ENCODE measurements at regions not wholly inside any gene's neighbourhood (a gene's known extent, or its start where the extent isn't known, plus 50 kb on each side); places are given as distances from the start of the nearest gene placed in this dataset.

GRCh38 chr3:63032881-63033280 lies 157.7 kb upstream of the CADPS start:
- Histone ChIP-seq H3K56ac (ENCODE audit: low read length) (no peak overlapping the region), H3K27me3 (ENCODE audit: insufficient read depth, low read length, poor library complexity) (no peaks in the 10 kb centered on the region), H2BK120ac (ENCODE audit: low read depth, low read length) (no peak overlapping the region), H3K4me1 (ENCODE audit: control insufficient read depth, low read depth, low read length) (peaks cover 2% of the 10 kb centered on the region), H3K79me2 (ENCODE audit: control insufficient read depth, insufficient read depth, low read length) (no peaks in the 10 kb centered on the region), H3K27ac (ENCODE audit: low read depth, low read length) (no peak overlapping the region), H3K36me3 (ENCODE audit: control insufficient read depth, insufficient read depth, low read length) (no peaks in the 10 kb centered on the region), H3K4ac (ENCODE audit: low read depth, low read length) (no peak overlapping the region), H3K23ac (ENCODE audit: low read length) (no peak overlapping the region), H3K4me3 (ENCODE audit: low read length) (no peak overlapping the region), H3K18ac (ENCODE audit: low read length) (no peak overlapping the region), H3K4me2 (ENCODE audit: low read length) (no peak overlapping the region), H3K9ac (ENCODE audit: low read length) (no peak overlapping the region), H2AK5ac (ENCODE audit: low read length) (no peak overlapping the region), H2BK5ac (ENCODE audit: low read length) (no peak overlapping the region), H2BK15ac (replicated peaks; ENCODE audit: low read depth) (no peak overlapping the region), H4K5ac (ENCODE audit: low read length) (no peak overlapping the region), H4K8ac (ENCODE audit: low read depth, low read length) (no peak overlapping the region), H3K79me1 (ENCODE audit: low read length) (no peaks in the 10 kb centered on the region)
- DNase-seq: no peak

DNA sequence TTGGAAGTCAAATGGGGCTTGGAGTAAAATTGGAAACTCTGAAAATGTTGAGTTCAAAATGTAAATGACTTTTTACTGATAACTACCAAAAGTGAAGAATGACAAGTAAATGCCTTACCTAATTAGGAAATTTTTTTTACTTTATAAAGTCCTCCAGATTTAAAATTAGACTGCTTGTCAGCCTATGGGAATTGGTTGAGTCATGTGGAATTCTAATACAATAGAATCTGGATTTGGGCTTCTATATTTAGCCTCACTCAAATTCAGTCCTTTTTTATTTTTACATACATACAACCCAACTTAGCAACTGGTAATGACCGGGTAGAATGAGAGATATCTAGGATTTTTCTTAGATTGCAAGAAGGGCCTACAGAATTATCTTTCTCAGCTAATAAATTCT lies 158.9 kb upstream of the CADPS start:
- Histone ChIP-seq H3K36me3 (ENCODE audit: control insufficient read depth, insufficient read depth, low read length) (no peaks in the 10 kb centered on the region), H4K8ac (ENCODE audit: low read depth, low read length) (no peak overlapping the region), H2AK5ac (ENCODE audit: low read length) (no peak overlapping the region), H3K4me1 (ENCODE audit: control insufficient read depth, low read depth, low read length) (peaks cover 2% of the 10 kb centered on the region), H3K4me2 (ENCODE audit: low read length) (no peak overlapping the region), H3K9ac (ENCODE audit: low read length) (no peak overlapping the region), H3K27me3 (ENCODE audit: insufficient read depth, low read length, poor library complexity) (no peaks in the 10 kb centered on the region), H2BK5ac (ENCODE audit: low read length) (no peak overlapping the region), H3K4me3 (ENCODE audit: low read length) (no peak overlapping the region), H4K5ac (ENCODE audit: low read length) (no peak overlapping the region), H3K79me2 (ENCODE audit: control insufficient read depth, insufficient read depth, low read length) (no peaks in the 10 kb centered on the region), H2BK15ac (replicated peaks; ENCODE audit: low read depth) (no peak overlapping the region), H3K4ac (ENCODE audit: low read depth, low read length) (no peak overlapping the region), H3K18ac (ENCODE audit: low read length) (no peak overlapping the region), H3K23ac (ENCODE audit: low read length) (no peak overlapping the region), H2BK120ac (ENCODE audit: low read depth, low read length) (no peak overlapping the region), H3K27ac (ENCODE audit: low read depth, low read length) (no peak overlapping the region), H3K79me1 (ENCODE audit: low read length) (no peaks in the 10 kb centered on the region), H3K56ac (ENCODE audit: low read length) (no peak overlapping the region)
- no CpG with 5 or more reads among the region's 1 CpG for WGBS (ENCODE audit: extremely low coverage, insufficient coverage, low lambda C conversion rate)
- no peak for DNase-seq

- Histone ChIP-seq H3K4me2 (ENCODE audit: low read length) (no peak overlapping the region), H4K5ac (ENCODE audit: low read length) (no peak overlapping the region), H2BK120ac (ENCODE audit: low read depth, low read length) (no peak overlapping the region), H3K36me3 (ENCODE audit: control insufficient read depth, insufficient read depth, low read length) (no peaks in the 10 kb centered on the region), H2AK5ac (ENCODE audit: low read length) (no peak overlapping the region), H3K4me3 (ENCODE audit: low read length) (no peak overlapping the region), H4K8ac (ENCODE audit: low read depth, low read length) (no peak overlapping the region), H2BK5ac (ENCODE audit: low read length) (no peak overlapping the region), H3K79me1 (ENCODE audit: low read length) (no peaks in the 10 kb centered on the region), H3K79me2 (ENCODE audit: control insufficient read depth, insufficient read depth, low read length) (no peaks in the 10 kb centered on the region), H3K9ac (ENCODE audit: low read length) (no peak overlapping the region), H3K23ac (ENCODE audit: low read length) (no peak overlapping the region), H3K4ac (ENCODE audit: low read depth, low read length) (no peak overlapping the region), H3K4me1 (ENCODE audit: control insufficient read depth, low read depth, low read length) (no peaks in the 10 kb centered on the region), H2BK15ac (replicated peaks; ENCODE audit: low read depth) (no peak overlapping the region), H3K27ac (ENCODE audit: low read depth, low read length) (no peak overlapping the region), H3K18ac (ENCODE audit: low read length) (no peak overlapping the region), H3K27me3 (ENCODE audit: insufficient read depth, low read length, poor library complexity) (no peaks in the 10 kb centered on the region), H3K56ac (ENCODE audit: low read length) (no peak overlapping the region)
- DNase-seq: no peak
- WGBS (ENCODE audit: extremely low coverage, insufficient coverage, low lambda C conversion rate): no CpG with 5 or more reads among the region's 4 CpGs
These were observed 161.9 kb upstream of the CADPS start for GRCh38 chr3:63037116-63037515.

DNA sequence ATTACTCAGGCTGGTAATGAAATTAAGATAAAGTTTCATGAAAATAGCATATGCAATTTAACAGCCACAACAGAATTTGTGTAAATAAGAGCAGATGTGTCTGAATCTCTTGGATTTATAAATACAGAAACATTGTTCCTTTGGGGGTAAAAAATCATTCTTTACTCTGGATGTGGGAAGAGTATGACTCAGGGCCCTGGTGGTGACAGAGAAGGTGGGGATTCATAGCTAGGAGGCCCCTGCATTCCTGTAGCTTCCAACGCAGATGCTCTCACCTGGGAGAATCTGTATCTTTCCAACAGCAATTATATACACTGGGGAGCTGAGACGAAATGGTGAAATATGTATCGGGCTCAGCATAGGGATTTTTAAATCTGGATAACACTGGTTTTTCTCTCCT lies 167.6 kb upstream of the CADPS start:
- peaks cover 2% of the 10 kb centered on the region for H3K4me1 ChIP-seq (ENCODE audit: control insufficient read depth, low read depth, low read length)
- H4K8ac ChIP-seq (ENCODE audit: low read depth, low read length): no peak overlapping the region
- no peak overlapping the region for H3K4ac ChIP-seq (ENCODE audit: low read depth, low read length)
- no peak overlapping the region for H3K4me2 ChIP-seq (ENCODE audit: low read length)
- H2AK5ac ChIP-seq (ENCODE audit: low read length): no peak overlapping the region
- H3K27me3 ChIP-seq (ENCODE audit: insufficient read depth, low read length, poor library complexity): no peaks in the 10 kb centered on the region
- no peak overlapping the region for H4K5ac ChIP-seq (ENCODE audit: low read length)
- H2BK15ac ChIP-seq (replicated peaks; ENCODE audit: low read depth): no peak overlapping the region
- no peak overlapping the region for H3K9ac ChIP-seq (ENCODE audit: low read length)
- H3K27ac ChIP-seq (ENCODE audit: low read depth, low read length): no peak overlapping the region
- no peak overlapping the region for H3K56ac ChIP-seq (ENCODE audit: low read length)
- no peak overlapping the region for H3K23ac ChIP-seq (ENCODE audit: low read length)
- H3K36me3 ChIP-seq (ENCODE audit: control insufficient read depth, insufficient read depth, low read length): no peaks in the 10 kb centered on the region
- H2BK5ac ChIP-seq (ENCODE audit: low read length): no peak overlapping the region
- no peak overlapping the region for H3K18ac ChIP-seq (ENCODE audit: low read length)
- H2BK120ac ChIP-seq (ENCODE audit: low read depth, low read length): no peak overlapping the region
- H3K79me2 ChIP-seq (ENCODE audit: control insufficient read depth, insufficient read depth, low read length): no peaks in the 10 kb centered on the region
- no CpG with 5 or more reads among the region's 3 CpGs for WGBS (ENCODE audit: extremely low coverage, insufficient coverage, low lambda C conversion rate)
- DNase-seq: no peak
- H3K4me3 ChIP-seq (ENCODE audit: low read length): no peak overlapping the region
- H3K79me1 ChIP-seq (ENCODE audit: low read length): no peaks in the 10 kb centered on the region

DNA sequence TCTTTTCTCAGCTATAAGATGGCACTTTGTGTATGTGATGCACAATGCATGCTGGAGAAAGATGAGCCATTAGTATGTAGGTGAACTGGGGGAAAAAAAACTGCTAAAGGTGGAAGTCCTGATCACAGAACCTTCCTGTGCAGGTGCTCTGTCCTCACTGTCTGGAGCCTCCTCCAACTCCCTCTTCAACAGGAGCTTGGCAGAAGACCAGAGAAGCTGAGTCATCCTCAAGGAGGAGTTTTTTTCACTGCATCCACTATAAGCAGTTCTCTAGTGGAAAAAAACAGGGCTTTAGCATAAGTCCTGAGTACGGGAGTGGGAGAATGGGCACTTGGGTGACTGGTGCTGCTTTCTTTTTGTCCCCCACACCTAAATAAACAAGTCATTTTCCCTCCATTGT lies 168.4 kb upstream of the CADPS start:
- Histone ChIP-seq H3K4me1 (ENCODE audit: control insufficient read depth, low read depth, low read length) (peaks cover 2% of the 10 kb centered on the region), H3K23ac (ENCODE audit: low read length) (no peak overlapping the region), H3K27ac (ENCODE audit: low read depth, low read length) (no peak overlapping the region), H2AK5ac (ENCODE audit: low read length) (no peak overlapping the region), H3K79me1 (ENCODE audit: low read length) (no peaks in the 10 kb centered on the region), H3K36me3 (ENCODE audit: control insufficient read depth, insufficient read depth, low read length) (no peaks in the 10 kb centered on the region), H4K5ac (ENCODE audit: low read length) (no peak overlapping the region), H3K4ac (ENCODE audit: low read depth, low read length) (peak overlapping the region; percentile 37), H2BK15ac (replicated peaks; ENCODE audit: low read depth) (no peak overlapping the region), H2BK120ac (ENCODE audit: low read depth, low read length) (no peak overlapping the region), H3K56ac (ENCODE audit: low read length) (no peak overlapping the region), H3K4me2 (ENCODE audit: low read length) (no peak overlapping the region), H3K79me2 (ENCODE audit: control insufficient read depth, insufficient read depth, low read length) (no peaks in the 10 kb centered on the region), H2BK5ac (ENCODE audit: low read length) (no peak overlapping the region), H3K4me3 (ENCODE audit: low read length) (no peak overlapping the region), H3K27me3 (ENCODE audit: insufficient read depth, low read length, poor library complexity) (no peaks in the 10 kb centered on the region), H4K8ac (ENCODE audit: low read depth, low read length) (no peak overlapping the region), H3K18ac (ENCODE audit: low read length) (no peak overlapping the region), H3K9ac (ENCODE audit: low read length) (no peak overlapping the region)
- WGBS (ENCODE audit: extremely low coverage, insufficient coverage, low lambda C conversion rate): no CpG with 5 or more reads among the region's 1 CpG
- DNase-seq: no peak

DNA sequence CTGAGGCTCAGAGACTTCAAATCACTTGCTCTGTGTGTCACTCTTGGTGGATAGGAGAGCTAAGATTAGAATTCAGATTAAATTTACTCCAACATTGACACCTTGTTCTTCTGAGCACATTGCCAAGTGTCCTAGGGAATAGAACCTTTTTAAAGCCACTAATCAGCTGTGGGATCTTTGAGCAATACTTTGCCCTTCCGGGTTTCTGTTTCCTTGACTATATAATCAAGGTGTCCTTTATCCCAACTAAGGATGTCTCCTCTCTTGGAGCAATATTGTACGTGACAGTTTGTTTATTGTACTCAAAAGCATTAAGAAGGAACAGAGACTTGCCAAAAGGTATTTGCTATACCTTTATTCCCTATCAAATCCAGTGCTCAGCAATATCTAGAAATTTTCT lies 170.9 kb upstream of the CADPS start:
- no peak overlapping the region for H3K56ac ChIP-seq (ENCODE audit: low read length)
- H3K23ac ChIP-seq (ENCODE audit: low read length): no peak overlapping the region
- no peaks in the 10 kb centered on the region for H3K79me1 ChIP-seq (ENCODE audit: low read length)
- no peak overlapping the region for H4K8ac ChIP-seq (ENCODE audit: low read depth, low read length)
- no peak overlapping the region for H3K4ac ChIP-seq (ENCODE audit: low read depth, low read length)
- no peak overlapping the region for H2BK15ac ChIP-seq (replicated peaks; ENCODE audit: low read depth)
- peaks cover 2% of the 10 kb centered on the region for H3K4me1 ChIP-seq (ENCODE audit: control insufficient read depth, low read depth, low read length)
- no peak overlapping the region for H3K4me3 ChIP-seq (ENCODE audit: low read length)
- H3K79me2 ChIP-seq (ENCODE audit: control insufficient read depth, insufficient read depth, low read length): no peaks in the 10 kb centered on the region
- no peak overlapping the region for H3K18ac ChIP-seq (ENCODE audit: low read length)
- no peak overlapping the region for H3K27ac ChIP-seq (ENCODE audit: low read depth, low read length)
- H3K9ac ChIP-seq (ENCODE audit: low read length): no peak overlapping the region
- H3K27me3 ChIP-seq (ENCODE audit: insufficient read depth, low read length, poor library complexity): no peaks in the 10 kb centered on the region
- DNase-seq: no peak
- no peaks in the 10 kb centered on the region for H3K36me3 ChIP-seq (ENCODE audit: control insufficient read depth, insufficient read depth, low read length)
- H3K4me2 ChIP-seq (ENCODE audit: low read length): no peak overlapping the region
- H2AK5ac ChIP-seq (ENCODE audit: low read length): no peak overlapping the region
- no peak overlapping the region for H4K5ac ChIP-seq (ENCODE audit: low read length)
- H2BK120ac ChIP-seq (ENCODE audit: low read depth, low read length): no peak overlapping the region
- WGBS (ENCODE audit: extremely low coverage, insufficient coverage, low lambda C conversion rate): no CpG with 5 or more reads among the region's 2 CpGs
- H2BK5ac ChIP-seq (ENCODE audit: low read length): no peak overlapping the region

Data from mesendoderm (in vitro differentiated cells).